ENCODE measurements at regions not wholly inside any gene's neighbourhood (a gene's known extent, or its start where the extent isn't known, plus 50 kb on each side); places are given as distances from the start of the nearest gene placed in this dataset.

DNA sequence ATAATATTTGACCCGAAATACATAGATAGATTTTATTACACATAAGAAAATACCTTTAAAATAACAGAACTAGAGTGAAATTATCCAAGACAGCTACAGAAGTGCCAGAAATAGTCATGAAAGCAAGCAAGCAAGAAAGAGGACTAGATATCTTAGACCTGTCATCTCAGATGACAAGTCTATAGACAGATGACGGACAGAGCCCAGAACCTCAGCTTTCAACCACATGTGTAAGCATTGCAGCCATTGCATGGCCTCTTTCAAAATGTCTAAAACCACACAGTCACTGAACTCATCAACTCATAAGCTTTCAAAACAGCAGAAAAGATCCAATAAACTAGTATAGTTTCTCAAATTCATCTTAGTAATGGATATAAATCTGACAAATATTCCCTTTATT is 59.8 kb upstream of the FHIT start:
- DNase-seq = no peak

DNA sequence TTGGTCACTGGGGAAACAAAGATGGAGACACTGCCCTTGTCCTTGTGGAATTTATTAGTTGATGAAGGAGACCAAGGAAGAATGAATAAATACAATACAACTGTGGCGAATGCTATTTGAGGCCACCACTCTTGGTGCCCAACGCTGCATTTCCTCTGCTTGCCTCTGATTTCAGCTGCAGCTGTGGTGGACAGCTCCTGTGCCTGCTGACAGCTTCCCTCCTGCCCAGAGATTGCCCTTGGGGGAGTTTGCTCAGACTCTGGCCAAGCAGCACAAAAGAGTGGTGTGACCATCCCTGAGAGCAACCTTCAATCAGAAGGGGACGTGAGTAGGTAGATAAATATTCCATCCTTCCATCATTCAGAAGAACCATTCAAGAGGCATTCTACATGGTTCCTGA is 64.6 kb upstream of the FHIT start:
- DNase-seq = no peak

DNA sequence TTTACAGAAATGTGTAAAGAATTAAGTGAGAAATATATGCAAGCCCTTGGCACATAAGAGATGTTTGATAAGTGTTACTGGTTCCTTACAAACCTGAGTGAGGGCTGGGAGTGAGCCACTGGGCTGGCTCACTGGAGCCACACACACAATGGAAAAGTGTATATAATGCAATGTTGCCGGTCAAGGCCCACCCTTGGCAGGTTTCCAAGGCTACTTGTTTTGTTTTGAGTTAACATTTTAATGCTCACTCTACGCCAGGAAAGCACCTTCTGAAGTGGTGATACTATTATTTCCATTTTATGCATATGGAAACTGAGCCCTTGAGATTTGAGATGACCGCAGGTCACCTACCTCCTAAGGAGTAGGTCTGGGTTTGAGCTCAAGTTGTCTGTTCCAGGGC is 71.8 kb upstream of the FHIT start:
- no peak for DNase-seq

DNA sequence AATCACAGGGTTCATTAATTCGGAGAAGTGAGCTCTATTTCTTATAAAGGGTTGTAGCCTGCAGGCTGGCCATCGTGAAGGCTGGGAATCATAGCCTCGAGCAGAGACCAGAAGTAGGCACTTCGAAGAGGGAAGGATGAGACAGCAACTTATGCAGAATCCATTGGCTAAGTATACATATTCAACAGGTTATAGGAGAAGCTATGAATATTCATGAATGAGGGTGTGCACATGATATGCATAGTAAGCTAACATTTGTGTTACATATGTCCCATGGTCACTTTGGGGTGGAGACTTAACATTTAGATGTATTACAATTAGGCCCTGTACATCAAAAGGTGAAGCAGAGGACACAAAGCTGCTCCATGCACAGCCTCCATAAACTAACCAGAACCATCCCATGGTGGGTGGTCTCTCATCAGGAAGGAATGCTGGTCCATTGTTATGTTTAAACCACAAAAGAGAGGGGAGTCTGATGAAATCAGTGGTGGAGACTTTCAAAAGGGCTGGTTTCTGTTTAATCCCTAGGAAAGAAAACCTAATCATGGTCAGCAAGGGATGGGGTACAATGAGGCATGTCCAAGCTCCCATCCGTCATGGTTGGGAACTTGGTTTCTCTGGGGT is 80.8 kb upstream of the FHIT start:
- no peak for DNase-seq

DNA sequence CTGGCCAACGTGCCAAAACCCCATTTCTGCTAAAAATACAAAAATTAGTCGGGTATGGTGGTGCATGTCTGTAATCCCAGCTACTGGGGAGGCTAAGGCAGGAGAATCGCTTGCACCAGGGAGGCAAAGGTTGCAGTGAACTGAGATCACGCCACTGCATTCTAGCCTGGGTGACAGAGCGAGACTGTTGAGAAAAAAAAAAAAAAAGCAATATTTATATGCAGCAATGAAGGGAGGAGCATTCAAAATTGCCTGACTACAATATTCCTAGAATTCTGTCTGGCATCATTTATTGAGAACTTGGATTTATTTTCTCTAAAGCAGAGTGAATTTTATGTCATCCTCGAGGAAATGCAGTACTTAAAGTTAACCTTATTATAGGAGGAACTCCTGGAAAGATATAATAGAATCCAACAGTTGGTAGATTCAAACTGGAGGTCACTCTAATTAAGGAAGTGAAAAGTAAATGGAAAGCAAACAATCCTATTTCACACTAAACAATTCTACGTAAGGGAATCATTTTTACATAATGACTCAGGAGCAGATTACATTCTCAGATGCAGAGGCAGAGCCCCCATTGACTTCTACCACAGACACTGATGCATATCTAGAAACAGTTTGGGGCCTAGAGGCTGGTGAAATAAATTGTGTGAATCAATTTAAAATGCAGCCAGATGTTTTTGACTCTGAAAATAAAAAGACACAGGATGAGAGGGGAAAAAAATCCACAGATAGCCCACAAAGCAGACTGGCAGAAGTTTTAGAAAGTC is 82.1 kb upstream of the FHIT start:
- no peak for DNase-seq

DNA sequence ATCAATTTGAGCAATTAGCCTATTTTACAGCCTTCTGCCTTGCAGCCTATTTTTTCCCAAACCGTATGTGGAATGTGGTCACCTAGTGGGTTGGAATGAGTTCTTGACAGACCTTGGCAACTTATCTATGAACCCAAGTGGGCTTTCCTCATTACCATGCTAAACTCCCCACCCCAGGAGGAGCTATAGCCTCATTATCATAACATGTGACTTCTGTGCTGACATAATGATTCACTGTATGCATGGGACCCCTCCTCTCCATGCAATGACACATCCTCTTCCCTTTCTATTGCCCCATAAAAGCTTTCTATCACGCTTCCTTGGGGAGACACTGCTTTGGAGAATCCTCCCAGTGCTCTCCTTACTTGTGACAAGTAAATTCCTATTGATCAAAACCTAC is 83.5 kb upstream of the FHIT start:
- no peak for DNase-seq

DNA sequence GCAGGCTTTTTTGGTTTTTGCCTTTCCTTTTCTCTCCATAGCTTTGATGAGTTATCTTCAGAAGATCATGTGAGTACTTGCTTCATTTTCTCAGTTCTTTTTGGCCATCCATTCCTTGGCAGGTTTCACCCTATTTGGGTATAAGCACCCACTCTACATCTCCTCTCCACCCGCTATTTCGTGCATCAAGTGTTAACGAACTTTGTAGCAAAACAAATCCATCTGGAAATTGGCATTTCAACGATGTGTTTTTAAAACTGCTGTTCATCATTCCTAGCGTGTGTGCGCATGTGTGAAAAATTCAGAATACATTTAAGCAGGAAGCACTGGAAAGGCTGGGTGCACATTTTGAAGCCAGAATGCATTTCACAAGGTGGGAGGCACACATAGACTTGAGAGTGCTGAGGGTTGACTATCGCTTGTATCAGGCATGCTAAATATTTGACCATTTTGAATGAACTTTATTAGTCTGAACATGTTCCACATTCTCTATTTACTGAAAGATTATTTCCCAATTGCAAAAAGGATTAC is 89.7 kb upstream of the FHIT start:
- DNase-seq = no peak

DNA sequence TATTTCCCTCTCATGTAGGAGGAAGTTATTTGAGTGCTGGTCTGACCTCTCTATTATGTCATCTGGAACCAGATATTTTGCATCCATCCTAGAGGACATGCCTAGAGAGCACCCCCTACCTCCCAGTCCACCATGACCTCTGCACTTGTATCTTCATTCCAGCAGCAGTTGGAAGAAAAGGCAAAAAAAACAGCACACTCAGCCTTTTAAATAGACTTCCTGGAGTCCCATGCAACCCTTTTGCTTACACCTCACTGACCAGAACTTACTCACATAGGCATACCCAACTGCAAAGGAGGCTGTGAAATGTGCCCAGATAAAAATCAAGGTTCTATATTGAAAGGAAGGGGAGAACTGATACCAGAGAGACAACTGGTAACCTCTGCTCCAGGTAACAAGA is 92.3 kb upstream of the FHIT start:
- no peak for DNase-seq

DNA sequence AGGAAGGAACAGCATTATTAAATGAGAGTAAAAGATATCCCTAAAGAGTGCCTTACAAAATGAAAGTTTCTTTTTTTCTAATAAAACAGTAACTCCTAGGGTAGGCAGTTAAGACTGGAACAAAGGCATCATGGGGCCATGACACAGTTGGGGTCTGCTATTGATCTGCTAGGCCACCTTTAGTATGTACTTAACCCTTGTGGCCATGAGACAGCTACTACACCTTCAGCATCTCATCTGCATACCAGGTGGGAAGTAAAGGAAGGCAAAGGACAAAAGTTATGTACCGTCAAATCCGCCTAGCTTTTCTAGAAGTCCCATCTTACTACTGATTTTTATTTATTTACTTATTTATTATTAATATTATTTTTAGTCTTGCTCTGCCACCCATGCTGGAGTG is 93.8 kb upstream of the FHIT start:
- no peak for DNase-seq

DNA sequence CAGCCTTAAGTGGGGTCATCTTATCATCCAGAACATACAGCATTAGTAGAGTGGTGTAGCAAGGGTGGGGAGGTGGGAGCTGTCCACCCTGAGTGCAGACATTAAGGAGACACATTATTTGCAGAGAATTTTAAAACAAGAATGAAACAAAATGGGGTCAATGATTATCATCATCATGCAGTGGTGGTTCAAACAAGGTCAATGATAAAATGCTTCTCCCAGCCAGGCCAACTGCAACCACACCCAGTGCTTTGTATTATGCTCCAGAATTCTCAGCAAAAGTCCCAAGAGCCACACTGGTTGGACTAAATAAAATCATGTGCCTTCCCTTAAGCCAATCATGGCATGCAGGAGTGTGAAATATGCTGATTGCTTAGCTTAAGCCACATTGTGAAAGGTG is 96.7 kb upstream of the FHIT start:
- no peak for DNase-seq

DNA sequence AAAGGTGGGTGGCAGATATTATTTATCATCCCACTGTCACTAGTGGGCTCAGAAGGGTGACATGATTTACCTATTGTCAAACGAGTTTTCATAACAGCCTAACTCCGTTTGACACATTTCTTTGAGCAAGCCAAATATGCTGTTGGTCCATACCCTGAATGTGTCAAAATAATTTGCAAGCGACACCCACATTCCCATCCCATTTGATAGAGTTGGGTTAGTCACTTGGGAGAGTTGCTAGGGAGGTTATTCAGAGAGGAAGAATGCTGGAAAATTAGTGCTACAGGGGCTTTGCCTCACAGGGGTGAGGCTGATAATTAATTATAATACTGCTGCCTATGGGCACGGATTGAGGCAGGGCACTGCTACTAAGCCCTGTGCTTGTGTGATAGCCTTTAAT is 98.5 kb upstream of the FHIT start:
- no peak for DNase-seq

DNA sequence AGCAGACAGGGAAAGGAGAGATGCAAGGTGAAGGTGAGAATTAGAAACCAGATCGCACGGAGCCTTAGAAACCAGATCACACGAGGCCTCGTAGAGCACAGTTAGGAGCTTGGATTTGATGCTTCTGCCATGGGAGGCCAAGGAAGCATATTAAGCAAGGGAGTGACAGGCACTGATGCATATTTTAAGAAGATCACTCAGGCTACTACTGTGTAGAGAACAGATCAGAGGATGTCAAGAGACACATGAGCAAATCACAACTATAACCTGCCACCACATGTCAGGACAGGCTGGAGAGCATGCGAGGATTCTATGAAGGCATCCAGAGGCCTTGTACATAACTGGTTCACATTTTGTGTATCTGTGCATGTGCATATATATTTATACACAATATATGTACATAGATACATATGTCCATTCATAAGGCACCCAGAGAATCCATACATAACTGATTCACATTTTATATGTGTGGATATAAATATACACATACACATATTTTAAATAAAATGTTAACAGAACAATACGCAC is 99.6 kb upstream of the FHIT start:
- no peak for DNase-seq

DNA sequence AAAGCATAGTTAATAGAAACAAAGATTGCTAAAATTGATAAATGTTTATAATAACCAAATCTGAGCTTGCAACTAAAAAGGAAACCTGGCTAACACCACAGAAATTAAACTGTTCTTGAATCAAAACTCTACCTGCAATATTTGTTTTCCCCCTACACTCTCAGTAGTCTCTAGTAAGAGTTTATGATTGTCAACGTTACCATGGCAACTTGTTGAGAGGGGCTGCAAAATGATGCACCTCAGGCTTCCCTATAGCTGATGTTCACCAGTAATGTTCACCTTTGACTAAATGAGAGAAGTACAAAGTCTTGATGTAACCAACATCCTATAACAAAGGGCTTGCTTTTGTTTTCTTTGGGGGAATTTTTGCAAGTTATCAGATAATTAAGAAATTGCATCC is 101.1 kb upstream of the FHIT start:
- no peak for DNase-seq

DNA sequence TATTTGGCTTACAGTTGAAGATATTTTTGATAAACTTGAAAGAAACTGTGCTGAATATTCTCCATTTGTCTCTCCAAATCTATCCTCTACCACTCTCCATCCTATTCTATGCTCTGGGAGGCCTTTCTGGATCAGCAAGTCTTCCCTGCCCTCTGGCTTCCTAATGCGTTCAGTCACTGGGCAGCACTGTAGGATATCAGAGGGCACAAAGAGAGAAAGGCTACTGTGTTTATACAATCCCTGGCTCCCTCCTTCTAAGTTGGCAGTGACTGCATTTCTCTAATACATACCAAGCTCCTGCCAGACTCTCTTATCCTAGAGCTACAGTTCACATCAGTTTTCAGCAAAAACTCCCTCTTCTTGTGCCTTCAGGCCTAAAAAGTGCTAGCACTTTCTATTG is 102.1 kb upstream of the FHIT start:
- DNase-seq = no peak

DNA sequence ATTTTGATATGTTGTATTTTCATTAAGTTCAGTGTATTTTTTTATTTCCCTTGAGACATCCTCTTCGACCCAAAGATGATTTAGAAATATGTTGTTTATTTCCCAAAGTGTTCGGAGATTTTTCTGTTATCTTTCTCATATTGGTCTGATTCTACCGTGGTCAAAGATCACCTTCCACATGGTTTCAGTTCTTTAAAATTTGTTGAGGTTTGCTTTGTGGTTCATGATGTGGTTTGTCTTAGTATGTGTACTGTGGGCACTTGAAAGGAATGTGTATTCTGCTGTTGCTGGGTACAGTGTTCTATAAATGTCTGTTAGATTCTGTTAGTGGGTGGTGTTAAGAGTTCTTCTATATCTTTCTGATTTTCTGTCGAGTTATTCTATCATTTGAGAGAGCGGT is 103.4 kb upstream of the FHIT start:
- no peak for DNase-seq

DNA sequence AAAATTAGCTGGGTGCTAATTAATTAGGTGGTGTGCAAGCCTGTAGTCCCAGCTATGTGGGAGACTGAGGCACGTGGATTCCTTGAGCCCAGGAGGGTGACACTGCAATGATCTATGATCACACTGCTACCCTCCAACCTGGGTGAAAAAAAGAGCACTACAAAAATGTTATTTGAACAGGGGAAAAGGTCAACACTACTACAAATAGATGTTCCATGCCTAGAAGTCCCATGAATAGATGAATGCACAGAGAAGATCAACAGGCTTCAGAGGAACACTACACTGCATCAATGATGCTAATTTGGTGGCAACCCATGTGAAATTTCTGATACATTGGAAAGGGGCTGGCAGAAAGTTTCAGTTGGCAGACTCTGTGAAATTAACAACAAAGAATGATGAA is 105.4 kb upstream of the FHIT start:
- no peak for DNase-seq

DNA sequence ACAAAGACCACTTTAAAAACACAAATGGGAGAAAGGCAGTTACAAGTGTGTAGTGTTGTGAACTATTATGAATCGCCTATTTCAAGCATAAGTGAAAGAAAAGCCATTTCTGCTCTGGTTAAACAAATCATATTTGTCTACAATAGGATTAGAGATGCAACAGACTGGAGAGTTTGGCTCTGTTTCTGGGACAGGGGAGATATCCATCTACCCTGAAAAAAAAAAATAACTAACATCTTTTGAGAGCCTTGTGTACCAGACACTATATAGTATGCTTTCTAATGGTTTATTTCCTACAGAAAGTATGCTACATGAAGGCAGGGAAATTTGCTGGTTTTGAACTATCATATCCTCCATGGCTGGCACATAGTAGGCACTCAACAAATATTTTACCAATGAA is 106.7 kb upstream of the FHIT start:
- no peak for DNase-seq

DNA sequence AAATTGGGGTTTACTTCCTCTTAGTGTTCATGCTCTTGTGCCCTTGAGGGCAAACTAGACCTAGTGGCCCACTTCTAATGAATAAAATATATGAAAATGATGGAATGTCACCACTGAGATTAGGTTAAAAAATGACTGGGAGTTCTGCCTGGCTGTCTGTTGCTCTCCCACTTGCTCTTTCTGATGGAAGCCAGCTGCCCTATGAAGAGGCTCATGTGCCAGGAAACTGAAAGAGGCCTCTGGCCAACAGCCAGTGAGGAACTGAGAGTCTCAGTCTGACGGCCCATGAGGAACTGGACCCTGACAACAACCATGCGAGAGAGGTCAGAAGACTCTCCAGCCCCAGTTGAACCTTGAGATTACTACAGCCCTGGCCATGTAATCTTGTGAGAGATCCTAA is 107.1 kb upstream of the FHIT start:
- DNase-seq = no peak

DNA sequence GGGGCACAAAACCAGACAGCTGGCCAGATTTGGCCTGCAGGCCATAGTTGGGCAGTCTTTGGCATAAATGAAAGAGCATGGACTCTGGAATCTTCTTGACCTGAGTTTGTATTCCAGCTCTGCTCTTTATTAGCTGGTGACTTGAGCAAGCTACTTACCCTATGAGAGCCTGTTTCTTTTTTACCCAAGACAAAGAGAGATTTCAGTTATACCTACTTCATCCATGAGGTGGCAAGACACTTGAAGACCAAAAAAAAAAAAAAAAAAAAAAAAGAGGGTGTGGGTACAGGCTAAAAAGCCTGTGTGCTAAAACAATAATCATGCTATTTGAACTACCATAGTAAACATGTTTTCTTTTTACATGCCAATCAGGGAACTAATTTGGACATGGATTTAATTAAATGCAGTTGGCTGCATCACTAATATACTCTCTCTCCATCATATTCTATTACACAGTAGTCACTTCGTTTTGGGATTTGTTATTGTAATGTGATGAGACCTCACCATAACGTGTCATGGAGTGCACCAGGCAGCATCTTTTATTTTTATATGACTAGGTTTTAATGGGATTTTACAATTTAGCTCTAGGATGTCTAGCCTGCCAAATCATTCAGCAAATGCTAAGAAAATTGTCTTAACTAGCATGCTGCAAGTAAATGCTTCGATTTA is 109.2 kb upstream of the FHIT start:
- no peak for DNase-seq

DNA sequence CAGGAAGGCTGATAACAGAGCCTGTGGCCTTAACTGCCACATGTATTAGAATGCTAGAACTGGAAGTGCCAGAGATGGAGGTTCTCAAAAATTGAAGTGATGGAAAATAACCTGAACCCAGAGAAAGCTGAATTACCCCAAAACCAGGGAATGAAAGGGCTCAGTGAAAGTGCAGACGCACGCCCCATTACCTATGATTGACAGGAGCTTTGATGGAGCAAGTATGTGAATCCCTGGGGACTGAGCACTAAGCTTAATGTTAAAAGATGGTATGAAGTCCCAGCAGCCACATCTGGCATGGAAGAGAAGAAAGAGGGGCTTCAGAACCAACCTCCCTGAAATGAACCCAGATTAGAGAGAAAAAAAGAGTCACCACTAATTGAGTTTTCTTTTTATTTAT is 118.4 kb upstream of the FHIT start:
- DNase-seq = no peak

DNA sequence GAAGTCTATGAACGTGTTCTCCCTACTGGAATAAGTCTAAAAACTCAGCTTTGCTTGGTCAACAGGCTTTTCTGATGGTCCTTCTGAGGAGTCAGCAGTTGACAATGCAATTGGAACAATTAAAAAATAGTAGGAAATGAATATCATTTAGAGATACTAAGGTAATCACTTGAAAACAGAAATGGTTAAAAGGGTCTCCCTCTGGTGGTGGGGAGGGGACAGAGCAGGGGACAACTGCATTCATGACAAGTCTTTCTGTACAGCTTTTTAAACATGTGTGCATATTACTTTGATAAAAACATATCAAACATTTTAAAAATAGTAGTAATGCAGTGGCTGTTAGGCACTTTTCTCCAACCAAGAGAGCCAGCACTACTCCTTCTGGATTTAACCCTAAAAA is 119.9 kb upstream of the FHIT start:
- no peak for DNase-seq

DNA sequence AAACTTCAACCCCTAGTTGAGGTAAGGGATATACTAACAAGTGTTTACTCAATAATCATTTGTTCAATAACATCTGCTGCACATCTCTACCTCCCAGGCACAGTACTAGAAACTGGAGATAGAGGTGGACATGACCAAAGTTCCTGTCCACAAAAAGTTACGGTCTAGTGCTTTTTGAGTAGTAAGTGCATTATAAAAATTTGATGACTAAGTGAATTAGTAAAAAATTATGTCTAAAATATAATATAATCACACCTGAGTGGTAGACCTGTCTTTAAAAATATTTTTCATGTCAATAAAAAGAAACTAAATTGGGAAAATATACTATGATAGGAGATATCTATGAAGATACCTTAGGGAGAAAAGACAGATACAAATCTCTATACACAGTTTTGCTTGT is 121.5 kb upstream of the FHIT start:
- no peak for DNase-seq

DNA sequence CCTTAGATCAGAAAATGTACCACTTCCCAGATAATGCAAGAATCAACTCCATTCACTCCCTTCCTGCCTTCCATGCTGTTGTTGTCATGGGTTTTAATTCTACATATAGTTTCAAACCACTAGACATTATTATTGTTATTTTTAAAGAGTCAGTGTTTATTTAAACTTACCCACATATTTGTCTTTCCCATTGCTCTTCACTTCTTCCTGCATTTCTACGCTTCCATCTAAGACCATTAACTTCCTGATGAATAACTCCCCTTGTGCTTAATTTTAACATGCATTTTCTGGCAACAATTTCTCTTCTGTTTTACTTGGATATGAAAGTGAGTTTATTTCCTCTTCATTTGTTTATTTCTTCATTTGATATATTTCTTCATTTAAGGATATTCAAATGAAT is 127.1 kb upstream of the FHIT start:
- DNase-seq = no peak

DNA sequence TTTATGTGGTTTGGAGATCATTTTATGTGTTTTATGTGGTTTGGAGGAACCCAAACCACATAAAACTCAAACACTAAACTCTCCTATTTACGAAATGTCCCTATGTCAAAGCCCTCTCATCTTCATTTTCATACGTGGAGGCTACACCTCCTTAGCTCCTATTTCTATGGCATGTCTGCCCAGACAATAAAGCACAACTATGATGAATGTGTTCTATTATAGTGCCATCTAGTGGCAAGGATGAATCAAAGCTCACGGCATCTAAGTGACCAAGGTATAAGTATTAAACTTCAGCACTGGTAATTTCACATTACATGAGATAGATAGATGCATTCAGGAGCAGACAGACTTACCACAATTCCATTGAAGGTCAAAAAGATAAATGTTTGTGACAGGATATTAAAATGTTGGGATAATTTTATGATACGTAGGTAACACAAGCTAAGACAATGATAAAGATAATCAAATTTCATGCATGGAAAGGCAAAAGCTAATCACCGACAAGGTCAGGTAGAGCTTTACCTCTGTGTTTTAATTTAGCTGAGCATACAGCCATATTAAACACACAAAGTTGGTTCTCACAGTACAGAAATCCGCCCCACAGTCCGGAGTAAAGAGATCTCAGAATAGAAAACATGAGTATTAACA is 130.6 kb upstream of the FHIT start:
- DNase-seq = peak; percentile 16
